Rectal smooth muscle tissue (tissue), 1 donor: ENCODE measurements at regions not wholly inside any gene's neighbourhood (a gene's known extent, or its start where the extent isn't known, plus 50 kb on each side); places are given as distances from the start of the nearest gene placed in this dataset.

Experiments used
- H3K27ac ChIP-seq: one replicate; pipeline ENCODE4 v1.7.0; 2013; ENCODE audit warnings: low read depth, low read length, inconsistent platforms
- H3K27me3 ChIP-seq: one replicate; pipeline ENCODE4 v1.7.0; 2013; ENCODE audit warnings: low read length; ENCODE audit not compliant: control insufficient read depth, insufficient read depth
- H3K36me3 ChIP-seq: one replicate; pipeline ENCODE4 v1.7.0; 2013; ENCODE audit warnings: low read length; ENCODE audit not compliant: control insufficient read depth, insufficient read depth
- H3K4me1 ChIP-seq: one replicate; pipeline ENCODE4 v1.7.0; 2013; ENCODE audit warnings: low read length; ENCODE audit not compliant: control insufficient read depth, insufficient read depth
- H3K4me3 ChIP-seq: one replicate; pipeline ENCODE4 v1.7.0; 2013; ENCODE audit warnings: low read length
- H3K9ac ChIP-seq: one replicate; pipeline ENCODE4 v1.7.0; 2013; ENCODE audit warnings: low read length

GRCh38 chr3:7962301-7962700, 539.3 kb upstream of the LMCD1 start:
- Histone ChIP-seq H3K36me3 (no peaks in the 10 kb centered on the region), H3K4me3 (no peak overlapping the region), H3K9ac (no peak overlapping the region), H3K27me3 (no peaks in the 10 kb centered on the region), H3K27ac (no peak overlapping the region), H3K4me1 (no peaks in the 10 kb centered on the region)

- Histone ChIP-seq H3K27me3 (no peaks in the 10 kb centered on the region), H3K4me1 (no peaks in the 10 kb centered on the region), H3K9ac (no peak overlapping the region), H3K4me3 (no peak overlapping the region), H3K36me3 (no peaks in the 10 kb centered on the region), H3K27ac (no peak overlapping the region)
These were observed 536.7 kb upstream of the LMCD1 start for GRCh38 chr3:7964899-7965298.

GRCh38 chr3:7973006-7973405, 528.6 kb upstream of the LMCD1 start:
- H3K9ac ChIP-seq: no peak overlapping the region
- no peak overlapping the region for H3K4me3 ChIP-seq
- no peaks in the 10 kb centered on the region for H3K4me1 ChIP-seq
- H3K27me3 ChIP-seq: no peaks in the 10 kb centered on the region
- H3K27ac ChIP-seq: no peak overlapping the region
- no peaks in the 10 kb centered on the region for H3K36me3 ChIP-seq

DNA sequence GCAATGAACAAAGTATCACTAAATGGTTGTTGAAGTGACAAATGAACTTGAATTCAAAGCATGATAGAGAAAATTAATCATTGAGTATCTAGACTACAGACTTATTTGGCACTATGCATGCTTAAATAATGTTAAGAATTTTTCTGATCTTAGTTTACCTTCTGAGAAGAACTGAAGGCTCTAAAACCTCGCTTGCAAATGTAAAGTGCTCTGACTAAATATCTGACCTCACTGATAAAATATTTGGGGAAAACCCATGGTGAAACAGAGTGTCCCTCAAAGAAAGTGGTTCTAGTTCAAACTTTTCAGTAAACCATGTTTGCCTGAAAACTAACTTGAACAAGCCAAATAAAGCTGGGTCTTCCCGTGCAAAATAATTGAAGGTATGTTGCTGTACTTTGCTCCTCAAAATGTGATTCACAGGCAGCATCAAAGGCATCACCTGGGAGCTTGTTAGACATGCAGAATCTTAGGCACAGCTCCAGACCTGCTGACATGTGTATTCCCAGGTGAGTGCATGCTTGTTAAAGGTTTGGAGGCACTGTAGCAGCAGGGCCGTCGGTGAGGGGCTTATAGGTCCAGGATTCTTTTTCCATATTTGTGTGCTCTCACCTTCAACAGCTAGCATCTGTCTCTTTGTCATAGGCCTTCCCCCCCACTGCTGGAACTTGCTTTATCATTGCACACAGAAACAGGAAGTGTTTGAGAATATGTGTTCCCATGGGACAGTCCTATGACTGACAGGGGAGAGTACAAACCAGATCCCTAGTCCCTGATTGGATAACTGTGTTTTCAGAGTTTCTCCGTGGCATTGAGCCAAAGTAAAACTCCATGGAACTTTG, 524.2 kb upstream of the LMCD1 start:
- H3K27me3 ChIP-seq: no peaks in the 10 kb centered on the region
- no peak overlapping the region for H3K4me3 ChIP-seq
- no peaks in the 10 kb centered on the region for H3K36me3 ChIP-seq
- H3K9ac ChIP-seq: no peak overlapping the region
- H3K27ac ChIP-seq: no peak overlapping the region
- H3K4me1 ChIP-seq: no peaks in the 10 kb centered on the region

DNA sequence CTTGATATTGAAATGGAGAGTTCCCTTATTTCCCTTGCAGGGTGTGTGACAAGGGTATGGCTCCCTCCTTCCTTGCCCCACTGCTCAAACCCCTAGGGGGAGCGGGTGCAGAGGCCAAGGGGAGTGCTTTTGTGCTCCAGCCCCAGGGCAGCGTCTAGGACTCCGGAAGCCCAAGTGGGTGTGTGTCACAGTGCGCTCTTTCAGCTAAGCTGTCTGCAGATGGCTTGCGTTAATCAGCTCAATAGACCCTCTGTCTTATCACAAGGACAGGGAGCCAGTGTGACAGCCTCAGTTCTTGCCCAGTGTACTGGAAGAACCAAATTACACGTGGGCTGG, 523.6 kb upstream of the LMCD1 start:
- Histone ChIP-seq H3K27ac (no peak overlapping the region), H3K4me1 (no peaks in the 10 kb centered on the region), H3K36me3 (no peaks in the 10 kb centered on the region), H3K27me3 (no peaks in the 10 kb centered on the region), H3K4me3 (no peak overlapping the region), H3K9ac (no peak overlapping the region)

DNA sequence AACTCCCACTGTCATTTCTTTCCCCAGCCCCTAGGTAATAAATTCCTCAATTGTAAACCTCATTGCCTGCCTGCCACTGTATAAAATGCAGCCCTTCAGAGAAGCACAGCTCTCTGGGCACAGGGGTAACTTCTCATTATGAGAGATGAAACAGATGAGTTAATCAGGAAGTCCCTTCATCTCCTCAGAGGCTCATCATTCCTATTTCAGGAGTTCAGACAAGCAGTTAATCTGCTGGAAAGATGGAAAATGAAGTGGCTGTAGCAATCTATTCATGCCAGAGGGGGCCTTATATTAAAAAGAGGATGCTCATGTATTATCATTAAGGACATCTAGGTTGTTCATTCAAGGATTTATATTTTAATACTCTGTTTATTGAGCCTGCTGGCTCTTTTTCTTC, 519.5 kb upstream of the LMCD1 start:
- H3K36me3 ChIP-seq: no peaks in the 10 kb centered on the region
- no peak overlapping the region for H3K4me3 ChIP-seq
- no peaks in the 10 kb centered on the region for H3K4me1 ChIP-seq
- no peaks in the 10 kb centered on the region for H3K27me3 ChIP-seq
- H3K9ac ChIP-seq: no peak overlapping the region
- no peak overlapping the region for H3K27ac ChIP-seq

DNA sequence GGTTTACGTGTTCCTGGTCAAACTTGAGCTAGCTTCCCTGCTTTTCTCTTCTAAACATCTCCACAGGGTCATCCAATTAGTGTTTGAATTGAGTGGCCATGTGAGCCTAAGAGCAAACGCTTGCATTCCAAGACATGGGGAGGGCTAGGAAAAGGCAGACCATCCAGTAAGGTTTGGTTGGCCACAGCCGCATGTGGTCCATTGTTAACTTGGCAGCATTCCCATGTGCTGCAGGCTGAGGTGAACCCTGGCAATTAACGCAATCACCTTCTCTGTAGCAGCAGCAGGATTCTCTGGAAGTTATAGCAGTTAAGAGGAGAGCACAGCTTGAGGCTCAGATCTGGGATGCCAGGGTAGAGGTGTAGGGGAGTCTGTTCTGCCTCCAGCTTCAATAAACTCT, 502.2 kb upstream of the LMCD1 start:
- Histone ChIP-seq H3K27ac (no peak overlapping the region), H3K36me3 (no peaks in the 10 kb centered on the region), H3K4me3 (no peak overlapping the region), H3K9ac (no peak overlapping the region), H3K27me3 (no peaks in the 10 kb centered on the region), H3K4me1 (no peaks in the 10 kb centered on the region)

DNA sequence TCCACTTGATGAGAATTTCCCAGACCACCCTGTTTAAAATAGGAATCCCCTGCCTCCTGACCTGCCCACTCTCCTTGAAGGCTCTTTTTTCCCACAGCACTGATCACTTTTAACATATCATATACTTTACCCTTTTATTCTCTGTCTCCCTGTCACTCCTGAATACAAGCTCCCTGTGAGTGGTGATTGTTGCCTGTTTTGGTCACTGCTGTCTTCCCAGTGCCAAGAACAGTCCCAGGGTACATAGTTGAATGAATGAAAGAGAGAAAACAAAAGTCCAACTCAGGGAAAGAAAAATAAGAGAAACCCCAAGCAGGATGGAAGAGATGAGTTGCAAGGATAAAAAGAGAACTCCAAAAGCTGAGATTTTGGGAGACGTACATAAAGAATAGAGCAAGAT, 500.3 kb upstream of the LMCD1 start:
- no peaks in the 10 kb centered on the region for H3K4me1 ChIP-seq
- H3K27me3 ChIP-seq: no peaks in the 10 kb centered on the region
- H3K36me3 ChIP-seq: no peaks in the 10 kb centered on the region
- H3K4me3 ChIP-seq: no peak overlapping the region
- H3K9ac ChIP-seq: no peak overlapping the region
- no peak overlapping the region for H3K27ac ChIP-seq

- H3K36me3 ChIP-seq: no peaks in the 10 kb centered on the region
- H3K27me3 ChIP-seq: no peaks in the 10 kb centered on the region
- no peak overlapping the region for H3K9ac ChIP-seq
- H3K27ac ChIP-seq: no peak overlapping the region
- H3K4me3 ChIP-seq: no peak overlapping the region
- H3K4me1 ChIP-seq: no peaks in the 10 kb centered on the region
These were observed 499.9 kb upstream of the LMCD1 start for GRCh38 chr3:8001712-8002111.

- no peaks in the 10 kb centered on the region for H3K27me3 ChIP-seq
- H3K9ac ChIP-seq: no peak overlapping the region
- no peak overlapping the region for H3K27ac ChIP-seq
- H3K36me3 ChIP-seq: no peaks in the 10 kb centered on the region
- H3K4me1 ChIP-seq: no peaks in the 10 kb centered on the region
- H3K4me3 ChIP-seq: no peak overlapping the region
These were observed 489.7 kb upstream of the LMCD1 start for GRCh38 chr3:8011902-8012301.

GRCh38 chr3:8020047-8020841, 481.4 kb upstream of the LMCD1 start:
- H3K9ac ChIP-seq: no peak overlapping the region
- H3K4me1 ChIP-seq: no peaks in the 10 kb centered on the region
- H3K27me3 ChIP-seq: no peaks in the 10 kb centered on the region
- no peaks in the 10 kb centered on the region for H3K36me3 ChIP-seq
- no peak overlapping the region for H3K27ac ChIP-seq
- no peak overlapping the region for H3K4me3 ChIP-seq

DNA sequence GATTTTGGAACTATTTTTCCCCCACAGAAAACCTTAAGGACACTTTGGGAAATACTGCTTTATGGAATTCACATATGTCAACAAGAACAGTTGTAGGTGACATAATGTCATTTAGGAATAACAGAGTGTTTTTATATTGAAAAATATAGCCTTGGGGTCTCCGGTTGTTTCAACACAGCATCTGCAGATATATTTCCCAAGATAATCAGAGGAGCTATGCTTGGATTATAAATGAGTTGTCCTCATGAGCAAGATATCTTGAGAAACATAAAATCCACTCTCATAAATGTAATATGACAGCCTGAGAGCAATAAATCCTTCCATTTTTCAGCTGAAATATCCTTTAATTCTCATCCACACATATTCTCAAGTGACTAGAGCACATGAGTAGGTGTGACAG, 473.7 kb upstream of the LMCD1 start:
- Histone ChIP-seq H3K4me3 (no peak overlapping the region), H3K27ac (no peak overlapping the region), H3K4me1 (no peaks in the 10 kb centered on the region), H3K9ac (no peak overlapping the region), H3K27me3 (no peaks in the 10 kb centered on the region), H3K36me3 (no peaks in the 10 kb centered on the region)

DNA sequence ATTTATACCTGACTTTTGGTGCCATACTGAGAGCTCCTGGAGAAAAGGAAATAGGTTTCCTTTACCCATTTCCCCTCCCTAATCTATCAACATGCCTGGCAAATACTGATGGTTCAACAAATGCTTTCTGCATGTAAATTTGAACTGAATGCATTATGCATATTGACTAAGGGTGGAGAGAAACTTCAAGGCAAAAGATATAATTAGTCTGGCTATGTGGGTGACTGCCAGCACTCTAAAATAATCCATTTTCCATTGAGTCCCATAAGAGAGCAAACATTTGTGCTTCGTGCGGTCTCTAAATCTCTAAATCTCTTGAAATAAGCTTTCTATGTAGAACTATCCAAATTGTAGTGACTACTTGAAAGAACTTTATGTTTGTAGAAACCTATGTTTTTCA, 451.3 kb upstream of the LMCD1 start:
- Histone ChIP-seq H3K27ac (no peak overlapping the region), H3K27me3 (no peaks in the 10 kb centered on the region), H3K4me1 (no peaks in the 10 kb centered on the region), H3K36me3 (no peaks in the 10 kb centered on the region), H3K4me3 (no peak overlapping the region), H3K9ac (no peak overlapping the region)
